Nucleus accumbens (tissue), 56 donors: ENCODE measurements at regions not wholly inside any gene's neighbourhood (a gene's known extent, or its start where the extent isn't known, plus 50 kb on each side); places are given as distances from the start of the nearest gene placed in this dataset.

ENCODE experiments used
- DNase-seq, 56 donors: peaks; one replicate each; lab custom pipeline; 2025; lab: John Stamatoyannopoulos, UW

DNA sequence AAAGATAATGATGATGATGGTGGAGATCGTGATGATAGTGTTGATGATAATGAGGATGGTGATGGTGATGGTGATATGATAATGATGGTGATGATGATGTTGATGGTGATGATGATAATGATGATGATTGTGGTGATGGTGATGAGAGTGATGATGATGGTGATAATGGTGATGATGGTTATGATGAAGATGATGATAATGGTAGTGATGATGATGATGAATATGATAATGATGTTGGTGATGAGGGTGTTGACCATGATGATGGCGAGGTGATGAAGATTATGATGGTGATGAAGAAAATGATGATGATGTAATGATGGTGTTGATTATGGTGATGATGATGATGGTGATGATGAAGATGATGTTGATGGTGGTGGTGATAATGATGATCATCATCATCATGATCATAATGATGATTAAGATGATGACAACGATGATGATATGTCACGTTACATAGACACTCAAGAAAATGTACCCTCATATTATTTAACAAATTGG, 1106.4 kb downstream of the NLGN4X start:
- DNase-seq: no peak

DNA sequence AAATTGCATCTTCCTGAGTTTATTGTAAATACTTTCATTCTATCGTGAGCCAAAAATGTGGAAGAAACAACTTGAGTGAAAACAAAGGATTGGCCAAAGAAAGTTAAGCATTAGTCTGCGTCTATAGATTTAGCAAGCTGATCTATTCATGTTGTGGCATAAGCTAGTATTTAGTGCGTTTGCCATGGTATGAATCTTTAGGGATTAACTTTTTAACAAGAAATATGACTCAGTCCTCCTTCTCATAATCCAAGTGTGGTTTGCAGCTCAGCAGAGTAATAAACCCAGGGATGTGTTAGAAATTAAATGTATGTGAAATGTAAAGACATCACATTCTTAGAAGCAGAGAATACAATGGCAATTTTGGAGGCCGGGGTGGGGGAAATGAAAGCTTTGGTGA, 1110.9 kb downstream of the NLGN4X start:
- no peak for DNase-seq

DNA sequence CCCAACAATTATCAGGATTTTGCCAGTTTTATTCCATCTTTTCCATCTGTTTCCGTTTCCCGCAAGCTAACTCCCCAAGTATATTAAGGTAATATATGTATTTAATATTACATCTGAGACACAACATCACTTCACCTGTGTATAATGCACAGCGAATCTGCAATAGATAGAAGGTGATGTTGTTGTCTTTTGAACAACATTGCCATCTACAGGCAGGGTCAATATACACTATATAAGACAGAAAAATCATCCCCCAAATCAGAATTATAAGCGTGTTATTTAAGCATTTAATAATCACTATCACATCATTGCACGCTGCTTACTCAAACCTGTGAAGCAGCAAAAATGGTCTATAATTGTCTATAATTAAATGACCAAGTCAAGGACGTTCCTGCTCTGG, 1115.5 kb downstream of the NLGN4X start:
- DNase-seq: no peak

DNA sequence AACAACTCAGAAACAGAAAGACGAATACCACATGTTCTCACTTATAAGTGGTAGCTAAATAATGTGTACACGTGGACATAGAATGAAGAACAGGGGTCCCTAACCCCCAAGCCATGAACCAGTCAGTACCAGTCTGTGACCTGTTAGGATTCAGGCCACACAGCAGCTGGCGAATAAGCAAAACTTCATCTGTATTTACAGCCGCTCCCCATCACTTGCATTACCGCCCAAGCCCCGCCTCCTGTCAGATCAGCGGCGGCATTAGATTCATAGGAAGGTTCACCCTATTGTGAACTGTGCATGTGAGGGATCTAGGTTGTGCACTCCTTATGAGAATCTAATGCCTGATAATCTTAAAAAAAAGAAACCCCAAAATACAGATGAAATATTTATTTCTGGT, 1128.7 kb downstream of the NLGN4X start:
- DNase-seq: no peak

DNA sequence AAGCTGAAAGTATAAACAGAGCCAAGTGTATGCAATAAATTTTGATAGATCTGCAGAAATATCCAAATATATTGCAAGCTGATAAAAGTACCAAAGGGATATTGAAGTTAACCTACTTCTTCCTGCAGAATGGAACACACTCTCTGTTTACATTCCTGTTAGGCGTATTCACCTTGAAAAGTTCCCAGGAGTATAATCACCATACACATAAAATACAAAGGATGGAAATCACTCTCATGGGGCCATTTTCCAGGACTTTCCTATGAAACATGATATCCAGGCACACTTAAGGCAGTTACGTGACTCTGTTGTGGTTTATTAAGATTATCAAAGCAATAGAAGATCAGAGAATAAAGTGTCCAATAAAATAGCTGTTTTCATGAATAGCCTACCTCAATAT, 1142.3 kb downstream of the NLGN4X start:
- no peak for DNase-seq

DNA sequence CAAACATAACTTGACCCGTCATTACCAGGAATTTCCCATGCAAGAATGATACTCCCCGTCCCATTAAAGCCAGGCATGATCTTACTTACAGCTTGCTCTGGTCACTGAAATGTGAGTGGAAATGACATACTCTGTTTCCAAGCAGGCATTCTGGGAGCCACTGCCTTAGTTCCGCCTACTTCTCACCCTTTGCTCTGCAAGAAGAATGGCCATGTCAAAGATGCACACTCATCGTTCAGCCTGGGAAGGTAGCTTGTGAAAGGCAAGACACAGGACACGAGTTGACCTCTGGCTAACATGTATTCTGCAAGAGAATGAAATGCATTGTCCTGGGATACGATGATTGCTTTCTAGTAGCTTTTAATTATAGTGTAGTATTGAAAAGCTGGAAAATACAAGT, 1144.4 kb downstream of the NLGN4X start:
- no peak for DNase-seq

DNA sequence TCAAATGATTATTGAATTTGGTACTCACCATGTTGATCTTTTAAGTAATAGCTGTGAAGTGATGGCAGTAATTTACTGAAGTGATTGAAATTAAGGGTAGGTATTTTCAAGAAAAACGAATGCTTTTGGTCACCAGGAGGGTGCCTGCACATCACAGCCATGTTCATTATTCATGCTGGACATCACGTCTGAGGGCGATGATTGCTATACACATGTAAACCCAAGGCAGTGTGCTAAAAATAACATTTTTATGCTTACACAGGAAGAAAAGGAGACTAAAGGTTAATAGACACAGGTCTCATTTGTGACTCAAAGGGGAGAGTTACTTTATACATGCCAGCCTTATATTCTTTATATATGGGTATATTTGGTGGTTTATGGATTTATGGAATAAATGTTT, 1146.0 kb downstream of the NLGN4X start:
- no peak for DNase-seq

DNA sequence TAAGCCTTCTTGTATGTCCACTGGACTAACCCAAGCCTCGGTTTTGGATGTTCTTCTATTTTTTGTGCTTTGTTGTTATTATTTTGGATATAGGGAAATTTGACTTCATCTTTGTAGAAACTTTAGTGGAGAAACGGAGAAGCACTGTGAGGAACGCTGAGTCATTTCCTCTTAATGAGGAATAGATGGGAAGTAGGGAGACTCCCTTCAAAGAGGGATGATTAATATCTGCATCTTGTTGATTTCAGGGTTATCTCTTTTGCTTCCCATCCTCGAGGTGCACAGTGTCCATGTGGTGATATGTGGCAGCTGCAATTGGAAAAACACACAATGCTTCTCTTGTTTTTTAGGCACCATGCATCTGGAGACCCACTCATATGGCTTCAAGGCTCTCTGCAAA, 1147.9 kb downstream of the NLGN4X start:
- DNase-seq: no peak

DNA sequence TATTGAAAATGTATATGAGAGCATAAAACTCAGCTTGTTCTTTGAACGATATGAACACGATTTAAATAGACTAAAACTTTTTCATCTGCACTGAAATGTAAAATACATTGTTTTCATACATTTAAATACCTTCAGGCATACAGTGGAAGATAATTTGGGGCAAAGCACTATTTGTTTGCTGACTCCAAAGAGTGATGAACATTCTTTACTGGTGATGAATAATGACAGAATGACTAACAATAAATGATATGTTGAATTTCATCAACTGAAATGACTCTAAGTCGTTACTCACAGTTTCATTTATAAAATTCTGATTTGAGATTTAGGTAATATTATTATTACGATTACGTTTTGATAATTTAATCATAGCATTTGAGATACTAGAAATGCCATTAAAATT, 1160.1 kb downstream of the NLGN4X start:
- DNase-seq: no peak

DNA sequence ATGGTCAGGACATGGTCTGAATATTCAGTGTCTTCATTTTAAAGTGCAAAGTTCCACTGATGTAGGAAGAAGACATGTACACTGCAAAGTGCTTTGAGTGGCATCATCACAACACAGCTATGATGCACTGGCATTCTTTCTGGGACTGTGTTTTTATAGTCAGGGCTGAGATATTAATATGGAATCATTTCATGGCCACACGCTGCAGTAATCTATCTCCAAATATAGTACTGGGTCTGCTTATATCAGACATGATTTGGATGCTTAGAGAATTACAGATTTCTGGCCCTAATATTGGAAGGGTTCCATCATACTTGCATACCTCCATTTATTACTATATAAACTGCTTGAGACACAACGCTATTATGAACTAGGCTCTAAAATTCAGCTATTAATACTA, 1170.9 kb downstream of the NLGN4X start:
- DNase-seq: no peak

DNA sequence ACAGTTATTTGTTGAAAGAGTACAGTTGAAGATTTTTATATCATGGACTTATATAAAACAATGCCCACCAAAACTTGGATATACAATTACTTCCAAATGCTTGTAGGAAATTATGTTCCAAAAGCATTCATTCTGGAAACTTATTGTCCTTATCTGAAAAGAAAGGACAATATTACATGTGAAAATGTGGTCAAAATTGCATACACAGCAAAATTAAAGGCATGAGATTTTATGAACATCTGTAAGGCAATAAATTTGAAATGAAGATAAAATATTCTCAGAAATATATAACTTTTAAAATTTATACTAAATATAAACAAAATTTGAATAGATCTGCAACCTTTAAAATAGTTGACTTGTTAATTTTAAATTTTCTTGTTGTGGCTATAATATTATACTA, 1173.8 kb downstream of the NLGN4X start:
- no peak for DNase-seq

DNA sequence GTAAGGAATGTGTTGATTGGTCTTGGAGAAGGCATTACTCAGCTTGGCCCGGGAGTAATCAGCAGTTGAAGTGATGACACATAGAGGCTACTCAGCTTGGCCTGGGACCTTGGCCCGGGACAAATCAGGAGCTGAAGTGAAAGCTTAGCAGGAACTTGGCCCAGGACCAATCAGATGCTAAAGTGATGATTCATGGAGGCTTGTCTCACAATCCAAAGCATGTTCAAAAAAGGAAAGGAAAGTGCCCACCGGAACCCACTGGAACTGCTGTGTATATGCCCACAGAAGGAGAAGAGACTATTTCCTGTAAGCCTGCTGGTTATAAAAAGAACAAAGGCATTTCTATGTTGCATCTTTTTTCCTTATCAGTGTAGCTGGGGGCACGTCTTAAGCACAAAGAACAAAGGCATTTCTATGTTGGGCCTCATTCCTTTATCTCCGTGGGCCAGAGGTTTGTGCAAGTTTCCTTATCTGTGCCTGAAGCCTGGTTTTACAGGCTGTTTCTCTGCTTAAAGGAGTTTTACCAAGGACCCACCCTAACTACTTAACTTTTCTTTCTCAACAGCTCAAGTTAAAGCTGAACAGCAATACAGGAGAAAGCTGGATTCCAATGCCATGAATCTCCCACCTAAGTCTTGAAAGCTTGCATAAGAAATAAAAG, 1176.7 kb downstream of the NLGN4X start:
- peak in 25 of 56 donors; percentile 0 to 19 (median 1) for DNase-seq

DNA sequence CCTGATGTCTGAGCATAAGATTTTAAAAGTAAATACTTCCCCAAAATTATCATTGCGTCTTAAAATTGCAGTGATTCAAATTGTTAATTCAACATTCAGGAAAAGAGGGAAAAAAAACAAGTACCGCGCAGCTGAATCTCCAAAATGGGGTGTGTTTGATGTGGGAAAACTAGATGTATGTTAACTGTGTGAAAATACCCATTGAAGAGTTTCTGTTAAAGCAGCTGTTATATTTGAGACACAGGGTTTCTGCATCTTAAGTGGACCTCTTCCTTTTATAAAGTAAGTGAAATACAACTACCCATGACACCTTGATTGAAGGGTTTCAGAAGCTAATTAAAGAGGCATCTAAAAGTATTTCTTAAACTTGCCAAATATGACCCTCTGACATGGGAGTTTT, 1186.1 kb downstream of the NLGN4X start:
- no peak for DNase-seq

DNA sequence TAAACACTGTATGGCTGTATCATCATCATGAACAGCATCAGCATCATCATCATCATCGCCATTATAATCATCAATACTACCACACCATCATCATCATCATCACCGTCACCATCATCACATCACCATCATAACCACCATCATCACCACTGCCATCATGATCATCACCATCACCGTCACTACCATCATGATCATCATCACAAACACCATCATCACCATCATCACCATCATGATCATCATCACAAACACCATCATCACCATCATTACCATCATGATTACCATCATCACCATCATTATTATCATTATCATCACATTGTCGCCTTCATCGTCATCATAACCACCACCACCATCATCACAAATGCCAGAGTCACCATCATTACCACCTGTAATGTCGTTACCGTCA, 1196.9 kb downstream of the NLGN4X start:
- DNase-seq: no peak

DNA sequence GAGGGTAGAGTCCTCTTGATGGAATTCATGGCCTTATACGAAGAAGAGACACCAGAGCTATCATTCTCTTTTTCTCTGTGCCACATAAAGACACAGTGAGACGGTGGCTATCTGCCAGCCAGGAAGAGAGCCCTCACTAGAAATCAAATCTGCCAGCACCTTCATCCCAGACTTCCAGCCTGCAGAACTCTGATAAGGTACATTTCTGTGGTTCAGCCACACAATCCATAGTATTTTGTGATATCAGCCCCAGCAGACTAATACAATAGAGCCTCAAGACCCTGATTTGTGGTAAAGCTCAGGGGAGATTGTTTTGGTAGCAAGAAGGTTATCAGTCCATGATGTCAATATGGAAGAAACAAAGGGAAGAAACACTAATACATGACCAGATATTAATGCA, 1213.2 kb downstream of the NLGN4X start:
- no peak for DNase-seq

DNA sequence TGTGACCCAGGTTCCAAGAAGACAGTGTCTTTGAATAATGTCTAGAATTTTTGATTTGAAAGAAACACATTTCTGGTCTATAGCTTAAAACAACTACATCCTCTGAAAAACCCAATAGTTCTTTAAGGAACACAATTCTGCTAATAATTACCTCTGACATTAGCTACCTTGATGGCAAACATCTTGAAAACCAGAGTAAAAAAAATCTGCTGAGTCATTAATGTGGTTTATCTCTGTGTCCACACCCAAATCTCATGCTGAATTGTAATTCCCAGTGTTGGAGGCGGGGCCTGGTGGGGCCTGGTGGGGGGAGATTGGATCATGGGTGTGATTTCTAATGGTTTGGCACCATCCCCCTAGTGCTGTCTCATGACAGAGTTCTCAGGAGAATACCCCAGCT, 1233.8 kb downstream of the NLGN4X start:
- DNase-seq: no peak

DNA sequence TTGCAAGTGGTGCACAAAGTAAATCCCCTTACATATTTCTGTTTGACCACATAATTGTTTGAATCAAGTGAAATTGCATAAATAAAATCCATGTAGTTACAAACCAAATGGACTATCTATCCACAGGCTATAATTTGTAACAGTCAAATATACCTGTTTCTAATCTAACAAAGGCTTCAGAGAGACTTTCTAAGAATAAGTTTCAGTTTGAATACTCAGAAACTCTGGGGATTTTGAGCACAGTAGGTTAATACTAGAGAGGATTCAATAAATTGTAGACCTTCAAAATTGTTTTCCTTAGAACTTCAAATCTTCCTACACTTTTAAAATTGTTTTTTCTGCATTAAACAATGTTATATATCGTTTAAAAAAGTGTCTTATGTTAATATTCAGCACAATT, 1250.1 kb downstream of the NLGN4X start:
- no peak for DNase-seq

DNA sequence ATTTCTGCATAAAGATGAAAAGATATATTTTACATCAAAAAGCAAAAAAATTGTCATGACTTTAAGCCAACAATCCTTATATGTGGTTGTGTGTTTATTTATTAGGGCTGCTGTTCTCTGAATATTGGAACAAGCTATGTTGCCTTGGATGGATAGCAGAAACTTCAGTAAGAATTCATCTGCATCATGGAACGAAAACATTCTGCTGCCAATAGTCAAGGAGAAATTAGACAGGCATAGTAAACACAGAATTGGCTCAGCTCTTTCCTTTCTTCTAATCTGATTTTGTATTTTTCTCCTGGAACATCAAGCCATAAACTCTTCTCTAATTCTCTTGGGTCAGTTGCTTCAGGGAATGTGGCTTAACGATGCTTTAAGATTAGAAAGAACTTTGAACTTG, 1257.0 kb downstream of the NLGN4X start:
- DNase-seq: no peak

DNA sequence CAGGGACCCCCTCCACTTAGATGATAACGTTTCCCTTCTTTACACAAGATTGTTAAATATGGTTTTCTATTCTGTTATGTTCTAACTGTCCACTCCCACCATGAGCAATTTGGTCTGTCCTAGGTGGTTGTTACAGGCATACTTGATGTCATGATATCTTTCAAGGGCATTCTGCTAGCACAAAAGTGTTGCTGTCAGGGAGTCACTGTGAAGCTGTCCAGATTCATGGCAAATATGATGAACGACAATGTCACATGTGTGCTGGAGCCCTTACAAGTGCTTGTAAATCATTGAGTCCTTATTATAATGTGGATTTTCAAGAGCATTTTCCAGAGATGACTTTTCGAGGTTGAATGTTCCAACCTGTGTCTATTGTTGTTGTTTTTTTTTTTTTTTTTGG, 1250.7 kb upstream of the PRKX start:
- no peak for DNase-seq

DNA sequence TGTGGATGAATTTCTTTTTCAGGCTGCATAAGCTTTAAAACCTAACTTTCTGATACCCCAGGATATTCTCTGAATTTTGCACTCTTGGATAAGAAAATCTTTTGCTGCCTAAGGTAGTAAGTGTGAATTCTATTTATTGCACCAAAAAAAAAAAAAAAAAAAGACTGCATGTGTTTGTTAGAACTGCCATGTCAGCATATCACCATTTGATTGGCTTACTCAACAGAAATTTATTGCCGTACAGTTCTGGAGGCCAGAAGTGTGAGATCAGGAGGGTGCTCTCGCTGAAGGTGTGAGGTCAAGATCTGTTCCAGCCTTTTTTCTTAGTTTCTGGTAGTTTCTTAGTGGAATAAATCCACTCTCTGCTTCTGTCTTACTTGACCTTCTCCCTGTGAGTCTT, 1250.0 kb upstream of the PRKX start:
- DNase-seq: no peak

DNA sequence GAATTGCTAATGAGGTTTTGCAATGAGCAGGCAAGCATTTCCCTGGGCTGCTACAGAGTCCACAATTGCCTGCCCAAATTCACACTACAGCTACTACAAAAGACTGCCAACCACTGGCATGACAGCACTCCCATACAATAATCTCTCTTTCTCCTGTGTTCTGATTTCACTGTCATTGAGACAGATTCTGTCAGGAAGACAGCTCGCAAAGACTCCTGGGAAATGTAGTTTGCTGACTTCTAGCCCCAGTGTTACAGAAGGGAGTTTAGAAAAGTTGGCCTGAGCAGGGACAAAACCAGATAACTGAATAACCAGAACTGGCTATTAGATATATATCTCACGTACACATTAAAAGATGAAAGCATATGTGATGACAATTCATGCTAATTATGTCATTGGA, 1231.3 kb upstream of the PRKX start:
- peak in 2 of 56 donors; percentile 2 to 14 for DNase-seq

DNA sequence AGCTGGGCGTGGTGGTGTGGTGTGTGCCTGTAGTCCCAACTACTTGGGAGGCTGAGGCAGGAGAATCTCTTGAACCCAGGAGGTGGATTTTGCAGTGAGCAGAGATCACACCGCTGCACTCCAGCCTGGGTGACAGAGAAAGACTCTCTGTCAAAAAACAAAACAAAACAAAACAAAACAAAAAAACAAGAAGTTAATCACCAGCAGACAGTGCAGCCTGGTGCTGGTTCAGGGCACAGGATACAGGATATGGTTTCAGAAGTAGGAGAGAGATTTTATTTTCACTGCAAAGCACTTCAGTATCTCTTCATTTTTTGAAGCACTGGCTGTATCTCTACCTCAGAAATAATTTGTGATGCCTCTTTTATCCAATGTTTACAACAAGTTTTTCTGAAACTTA, 1222.9 kb upstream of the PRKX start:
- DNase-seq: no peak

DNA sequence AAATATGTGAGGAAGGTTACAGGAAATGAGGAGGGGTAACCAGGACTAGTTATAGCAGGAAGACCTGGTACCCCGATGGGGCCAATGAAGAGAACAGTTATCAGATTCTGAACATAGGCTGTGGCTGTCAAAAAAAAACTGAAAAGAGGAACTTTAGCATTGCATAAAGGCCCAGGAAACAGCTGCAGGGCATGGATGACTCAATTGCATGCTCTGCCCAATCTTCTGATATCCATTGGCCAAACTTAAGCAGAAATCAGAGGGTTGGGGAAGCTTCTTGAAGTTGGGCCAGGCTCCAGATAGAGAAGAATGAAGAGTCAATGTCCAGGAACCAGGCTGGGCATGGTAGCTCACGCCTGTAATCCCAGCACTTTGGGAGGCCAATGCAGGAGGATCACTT, 1222.4 kb upstream of the PRKX start:
- peak in 8 of 56 donors; percentile 0 to 16 (median 2) for DNase-seq
